SK-N-SH (cell line): ENCODE measurements at regions not wholly inside any gene's neighbourhood (a gene's known extent, or its start where the extent isn't known, plus 50 kb on each side); places are given as distances from the start of the nearest gene placed in this dataset.

ENCODE experiments used
- CTCF ChIA-PET: fragments of 300-600, 350-600 bp; formaldehyde crosslinking; extraction: SDS; loops from one replicate; lab custom pipeline; 2021; lab: Yijun Ruan, JAX
- POLR2A ChIA-PET: fragments of 350-600 bp; sonication (Branson Sonifier 250); formaldehyde crosslinking; extraction: SDS; loops from one replicate; lab custom pipeline; 2020; ENCODE audit warnings: antibody characterized with exemption, inconsistent platforms; lab: Yijun Ruan, JAX
- DNase-seq: peaks from one replicate; pipeline ENCODE4 v3.0.0; 2012
- H2AFZ ChIP-seq: fragments of 200-600 bp; sonication (generic); 2 replicates; pipeline ENCODE4 v1.8.1; 2016; ENCODE audit warnings: antibody characterized with exemption, mild to moderate bottlenecking, low read depth
- H3F3A ChIP-seq: fragments of 200-600 bp; sonication (generic); replicated peaks from 2 replicates; pipeline ENCODE3; 2016; ENCODE audit warnings: antibody characterized with exemption, mild to moderate bottlenecking; ENCODE audit not compliant: insufficient read depth
- H3K27ac ChIP-seq, 2 experiments: fragments of 200-500 bp in 1 of 2; fragments of 200-600 bp in 1 of 2; sonication (Bioruptor generic) in 1 of 2; sonication (generic), shearing (Covaris generic) in 1 of 2; 2 replicates each; pipeline versions ENCODE4 v1.5.1 to v1.6.1; 2014 to 2016; ENCODE audit warnings: low read depth in 2 of 2, inconsistent platforms in 1 of 2, low read length in 1 of 2, mild to moderate bottlenecking in 1 of 2, mixed read lengths in 1 of 2
- H3K27me3 ChIP-seq: fragments of 200-600 bp; sonication (generic), shearing (Covaris generic); 2 replicates; pipeline ENCODE4 v1.6.1; 2016; ENCODE audit warnings: mixed run types; ENCODE audit not compliant: insufficient read depth
- H3K36me3 ChIP-seq, 2 experiments: fragments of 200-500 bp in 1 of 2; fragments of 200-600 bp in 1 of 2; sonication (Bioruptor generic) in 1 of 2; sonication (generic) in 1 of 2; replicated peaks in 1 of 2; 2 replicates each; pipeline versions ENCODE3 to v1.5.1; 2014 to 2016; ENCODE audit warnings: low read length in 1 of 2, mild to moderate bottlenecking in 1 of 2; ENCODE audit not compliant: insufficient read depth in 2 of 2, control insufficient read depth in 1 of 2
- H3K4me1 ChIP-seq, 2 experiments: fragments of 200-500 bp in 1 of 2; fragments of 200-600 bp in 1 of 2; sonication (Bioruptor generic) in 1 of 2; sonication (generic), shearing (Covaris generic) in 1 of 2; 2 replicates each; pipeline versions ENCODE4 v1.5.1 to v1.6.1; 2014 to 2016; ENCODE audit warnings: low read depth in 1 of 2, low read length in 1 of 2, mixed run types in 1 of 2; ENCODE audit not compliant: insufficient read depth in 2 of 2, control insufficient read depth in 1 of 2
- H3K4me2 ChIP-seq: fragments of 200-600 bp; sonication (generic), shearing (Covaris generic); 2 replicates; pipeline ENCODE4 v1.6.1; 2017; ENCODE audit warnings: mixed run types
- H3K4me3 ChIP-seq, 2 experiments: fragments of 200-500 bp in 1 of 2; fragments of 200-600 bp in 1 of 2; sonication (Bioruptor generic) in 1 of 2; sonication (generic), shearing (Covaris generic) in 1 of 2; 2 replicates each; pipeline versions ENCODE4 v1.5.1 to v1.8.1; 2014 to 2016; ENCODE audit warnings: low read depth in 2 of 2, inconsistent platforms in 1 of 2, low read length in 1 of 2, mild to moderate bottlenecking in 1 of 2, mixed read lengths in 1 of 2, moderate library complexity in 1 of 2
- H3K79me2 ChIP-seq: fragments of 200-600 bp; sonication (generic); 2 replicates; pipeline ENCODE4 v1.8.1; 2017; ENCODE audit warnings: mild to moderate bottlenecking; ENCODE audit not compliant: insufficient read depth
- H3K9ac ChIP-seq: fragments of 200-600 bp; sonication (generic); 2 replicates; pipeline ENCODE4 v1.6.1; 2017; ENCODE audit warnings: mixed run types
- H3K9me2 ChIP-seq: fragments of 200-600 bp; sonication (generic); 2 replicates; pipeline ENCODE4 v1.6.1; 2017; ENCODE audit warnings: mixed run types
- H3K9me3 ChIP-seq: fragments of 200-600 bp; sonication (generic); 2 replicates; pipeline ENCODE4 v1.6.1; 2017; ENCODE audit warnings: mixed run types, mild to moderate bottlenecking, moderate library complexity
- H4K20me1 ChIP-seq: fragments of 200-600 bp; sonication (generic); 2 replicates; pipeline ENCODE4 v1.6.1; 2017; ENCODE audit warnings: mild to moderate bottlenecking, mixed run types; ENCODE audit not compliant: insufficient read depth
- ELF1 ChIP-seq: IDR thresholded peaks from 2 replicates; pipeline ENCODE4 v1.4.0; 2012
- EP300 ChIP-seq, 2 experiments: IDR thresholded peaks; 2 replicates each; pipeline versions ENCODE4 v1.4.0 to v1.6.1; 2012; ENCODE audit warnings: borderline replicate concordance in 1 of 2, low read depth in 1 of 2, low read length in 1 of 2
- FOSL2 ChIP-seq: IDR thresholded peaks from 2 replicates; pipeline ENCODE4 v1.4.0; 2012; ENCODE audit warnings: low read depth, mild to moderate bottlenecking, moderate library complexity, borderline replicate concordance
- FOXJ3 ChIP-seq: sonication (generic); formaldehyde crosslinking; IDR thresholded peaks from 2 replicates; pipeline ENCODE4 v1.5.1; 2020; ENCODE audit warnings: mild to moderate bottlenecking, missing genetic modification reagents
- GATA2 ChIP-seq: sonication (generic); formaldehyde crosslinking; IDR thresholded peaks from 2 replicates; pipeline ENCODE4 v1.5.0; 2020; ENCODE audit warnings: mild to moderate bottlenecking, missing genetic modification reagents
- JUND ChIP-seq: IDR thresholded peaks from 2 replicates; pipeline ENCODE4 v1.4.0; 2012
- NRF1 ChIP-seq: IDR thresholded peaks from 2 replicates; pipeline ENCODE4 v1.6.1; 2012; ENCODE audit warnings: low read depth, mild to moderate bottlenecking, low read length
- POLR2AphosphoS5 ChIP-seq: IDR thresholded peaks from 2 replicates; pipeline ENCODE4 v1.6.1; 2012; ENCODE audit warnings: low read depth, low read length
- RAD21 ChIP-seq: IDR thresholded peaks from 2 replicates; pipeline ENCODE4 v1.6.1; 2012; ENCODE audit warnings: mild to moderate bottlenecking, low read length
- SIN3A ChIP-seq: IDR thresholded peaks from 2 replicates; pipeline ENCODE4 v1.6.1; 2012; ENCODE audit warnings: low read depth, mild to moderate bottlenecking, low read length, moderate library complexity, borderline replicate concordance
- SMC3 ChIP-seq: IDR thresholded peaks from 2 replicates; pipeline ENCODE4 v1.6.1; 2012; ENCODE audit warnings: low read depth, low read length, improper control_type of control experiment
- TAF1 ChIP-seq: IDR thresholded peaks from 2 replicates; pipeline ENCODE4 v1.6.1; 2012; ENCODE audit warnings: low read depth, mild to moderate bottlenecking, low read length, moderate library complexity, borderline replicate concordance
- TCF12 ChIP-seq: IDR thresholded peaks from 2 replicates; pipeline ENCODE4 v1.4.0; 2012
- YY1 ChIP-seq: IDR thresholded peaks from 2 replicates; pipeline ENCODE4 v1.4.0; 2012; ENCODE audit warnings: low read depth, mild to moderate bottlenecking
- WGBS: methylation state at CpG from one replicate; pipeline ENCODE4 v1.1.6; 2017; ENCODE audit warnings: low lambda C conversion rate; 5-methylcytosine and 5-hydroxymethylcytosine counted together
- TF ChIP-seq, protein P1 (sequence below): IDR thresholded peaks from 2 replicates; pipeline ENCODE4 v1.4.0; 2012; ENCODE audit warnings: low read depth, borderline replicate concordance
- TF ChIP-seq, protein P2 (sequence below): IDR thresholded peaks from 2 replicates; pipeline ENCODE4 v1.6.1; 2012; ENCODE audit warnings: mild to moderate bottlenecking, low read depth, low read length, moderate library complexity
- TF ChIP-seq, protein P3 (sequence below): IDR thresholded peaks from 2 replicates; pipeline ENCODE4 v1.4.0; 2012; ENCODE audit warnings: low read depth
- TF ChIP-seq, protein P4 (sequence below): fragments of 150-350 bp; IDR thresholded peaks from 2 replicates; pipeline ENCODE4 v1.6.1; 2017; ENCODE audit warnings: antibody characterized with exemption, low read length, low read depth, borderline replicate concordance
- TF ChIP-seq, protein P5 (sequence below): fragments of 200-600 bp; sonication (generic); IDR thresholded peaks from 2 replicates; pipeline ENCODE4 v1.6.1; 2017; ENCODE audit warnings: antibody characterized with exemption, mild to moderate bottlenecking, moderate library complexity
- TF ChIP-seq, protein P6 (sequence below): fragments of 150-350 bp; IDR thresholded peaks from 2 replicates; pipeline ENCODE4 v1.6.1; 2016; ENCODE audit warnings: mild to moderate bottlenecking, low read depth, low read length

DNA sequence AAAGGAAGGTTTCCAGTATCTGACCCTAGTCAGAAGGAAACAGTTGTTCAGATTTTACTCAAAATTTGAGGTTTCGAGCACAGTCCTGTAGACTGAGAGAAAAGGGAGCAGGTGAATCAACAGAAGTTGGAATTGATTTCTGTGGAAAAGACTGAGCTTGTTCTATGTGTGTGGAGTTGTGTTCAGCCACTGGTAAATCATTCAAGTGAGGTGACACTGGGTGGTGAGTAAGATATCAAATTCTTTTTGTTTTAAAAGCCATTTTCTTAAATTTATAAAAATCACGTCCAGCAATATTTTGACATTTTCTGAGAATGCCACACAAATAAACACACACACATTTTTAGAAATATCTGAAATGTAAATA is 165.1 kb downstream of the HGF start:
- DNase-seq = no peak
- H3K9ac ChIP-seq = no peak overlapping the region
- ChIA-PET POLR2A (no interaction called here), CTCF (interaction anchor here (1.5 to 2.1 kb wide), 2 partner anchors 12 to 28 kb away, joined by 3 to 5 read pairs; no protein-coding TSS in a partner anchor)
- peaks cover 2 to 4% of the 10 kb centered on the region in 2 experiments; a peak in 2 of 4 replicates for H3K4me1 ChIP-seq
- no peaks in the 10 kb centered on the region for H3K9me2 ChIP-seq
- H3K4me2 ChIP-seq = no peak overlapping the region
- no peaks in the 10 kb centered on the region for H3K9me3 ChIP-seq
- no peaks in the 10 kb centered on the region for H3K79me2 ChIP-seq
- H4K20me1 ChIP-seq = no peaks in the 10 kb centered on the region
- H3K27ac ChIP-seq = no peak overlapping the region
- no peaks in the 10 kb centered on the region for H3K36me3 ChIP-seq
- WGBS = 97% methylated on average over 2 of the region's 2 CpGs
- H2AFZ ChIP-seq = peak overlapping the region; percentile 44; the same call in 1 of the 2 replicates
- peaks cover 3% of the 10 kb centered on the region for H3F3A ChIP-seq
- no peak overlapping the region for H3K4me3 ChIP-seq
- TF ChIP-seq YY1 (no peak), FOSL2 (no peak), NRF1 (no peak), JUND (no peak), TCF12 (no peak), TAF1 (no peak), GATA2 (CRISPR knock-in tag) (no peak), ELF1 (no peak), POLR2AphosphoS5 (no peak), SMC3 (no peak), SIN3A (no peak), FOXJ3 (no peak), RAD21 (no peak), EP300 (IDR thresholded peaks at IDR 0.05; ENCODE audit: borderline replicate concordance in 1 of 2, low read depth in 1 of 2, low read length in 1 of 2) (no peak)
- TF ChIP-seq, protein P1, sequence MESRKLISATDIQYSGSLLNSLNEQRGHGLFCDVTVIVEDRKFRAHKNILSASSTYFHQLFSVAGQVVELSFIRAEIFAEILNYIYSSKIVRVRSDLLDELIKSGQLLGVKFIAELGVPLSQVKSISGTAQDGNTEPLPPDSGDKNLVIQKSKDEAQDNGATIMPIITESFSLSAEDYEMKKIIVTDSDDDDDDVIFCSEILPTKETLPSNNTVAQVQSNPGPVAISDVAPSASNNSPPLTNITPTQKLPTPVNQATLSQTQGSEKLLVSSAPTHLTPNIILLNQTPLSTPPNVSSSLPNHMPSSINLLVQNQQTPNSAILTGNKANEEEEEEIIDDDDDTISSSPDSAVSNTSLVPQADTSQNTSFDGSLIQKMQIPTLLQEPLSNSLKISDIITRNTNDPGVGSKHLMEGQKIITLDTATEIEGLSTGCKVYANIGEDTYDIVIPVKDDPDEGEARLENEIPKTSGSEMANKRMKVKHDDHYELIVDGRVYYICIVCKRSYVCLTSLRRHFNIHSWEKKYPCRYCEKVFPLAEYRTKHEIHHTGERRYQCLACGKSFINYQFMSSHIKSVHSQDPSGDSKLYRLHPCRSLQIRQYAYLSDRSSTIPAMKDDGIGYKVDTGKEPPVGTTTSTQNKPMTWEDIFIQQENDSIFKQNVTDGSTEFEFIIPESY = no peak
- TF ChIP-seq, protein P2, sequence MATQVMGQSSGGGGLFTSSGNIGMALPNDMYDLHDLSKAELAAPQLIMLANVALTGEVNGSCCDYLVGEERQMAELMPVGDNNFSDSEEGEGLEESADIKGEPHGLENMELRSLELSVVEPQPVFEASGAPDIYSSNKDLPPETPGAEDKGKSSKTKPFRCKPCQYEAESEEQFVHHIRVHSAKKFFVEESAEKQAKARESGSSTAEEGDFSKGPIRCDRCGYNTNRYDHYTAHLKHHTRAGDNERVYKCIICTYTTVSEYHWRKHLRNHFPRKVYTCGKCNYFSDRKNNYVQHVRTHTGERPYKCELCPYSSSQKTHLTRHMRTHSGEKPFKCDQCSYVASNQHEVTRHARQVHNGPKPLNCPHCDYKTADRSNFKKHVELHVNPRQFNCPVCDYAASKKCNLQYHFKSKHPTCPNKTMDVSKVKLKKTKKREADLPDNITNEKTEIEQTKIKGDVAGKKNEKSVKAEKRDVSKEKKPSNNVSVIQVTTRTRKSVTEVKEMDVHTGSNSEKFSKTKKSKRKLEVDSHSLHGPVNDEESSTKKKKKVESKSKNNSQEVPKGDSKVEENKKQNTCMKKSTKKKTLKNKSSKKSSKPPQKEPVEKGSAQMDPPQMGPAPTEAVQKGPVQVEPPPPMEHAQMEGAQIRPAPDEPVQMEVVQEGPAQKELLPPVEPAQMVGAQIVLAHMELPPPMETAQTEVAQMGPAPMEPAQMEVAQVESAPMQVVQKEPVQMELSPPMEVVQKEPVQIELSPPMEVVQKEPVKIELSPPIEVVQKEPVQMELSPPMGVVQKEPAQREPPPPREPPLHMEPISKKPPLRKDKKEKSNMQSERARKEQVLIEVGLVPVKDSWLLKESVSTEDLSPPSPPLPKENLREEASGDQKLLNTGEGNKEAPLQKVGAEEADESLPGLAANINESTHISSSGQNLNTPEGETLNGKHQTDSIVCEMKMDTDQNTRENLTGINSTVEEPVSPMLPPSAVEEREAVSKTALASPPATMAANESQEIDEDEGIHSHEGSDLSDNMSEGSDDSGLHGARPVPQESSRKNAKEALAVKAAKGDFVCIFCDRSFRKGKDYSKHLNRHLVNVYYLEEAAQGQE = no peak
- TF ChIP-seq, protein P3, sequence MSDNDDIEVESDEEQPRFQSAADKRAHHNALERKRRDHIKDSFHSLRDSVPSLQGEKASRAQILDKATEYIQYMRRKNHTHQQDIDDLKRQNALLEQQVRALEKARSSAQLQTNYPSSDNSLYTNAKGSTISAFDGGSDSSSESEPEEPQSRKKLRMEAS = no peak
- TF ChIP-seq, protein P4, sequence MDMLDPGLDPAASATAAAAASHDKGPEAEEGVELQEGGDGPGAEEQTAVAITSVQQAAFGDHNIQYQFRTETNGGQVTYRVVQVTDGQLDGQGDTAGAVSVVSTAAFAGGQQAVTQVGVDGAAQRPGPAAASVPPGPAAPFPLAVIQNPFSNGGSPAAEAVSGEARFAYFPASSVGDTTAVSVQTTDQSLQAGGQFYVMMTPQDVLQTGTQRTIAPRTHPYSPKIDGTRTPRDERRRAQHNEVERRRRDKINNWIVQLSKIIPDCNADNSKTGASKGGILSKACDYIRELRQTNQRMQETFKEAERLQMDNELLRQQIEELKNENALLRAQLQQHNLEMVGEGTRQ = no peak
- TF ChIP-seq, protein P5, sequence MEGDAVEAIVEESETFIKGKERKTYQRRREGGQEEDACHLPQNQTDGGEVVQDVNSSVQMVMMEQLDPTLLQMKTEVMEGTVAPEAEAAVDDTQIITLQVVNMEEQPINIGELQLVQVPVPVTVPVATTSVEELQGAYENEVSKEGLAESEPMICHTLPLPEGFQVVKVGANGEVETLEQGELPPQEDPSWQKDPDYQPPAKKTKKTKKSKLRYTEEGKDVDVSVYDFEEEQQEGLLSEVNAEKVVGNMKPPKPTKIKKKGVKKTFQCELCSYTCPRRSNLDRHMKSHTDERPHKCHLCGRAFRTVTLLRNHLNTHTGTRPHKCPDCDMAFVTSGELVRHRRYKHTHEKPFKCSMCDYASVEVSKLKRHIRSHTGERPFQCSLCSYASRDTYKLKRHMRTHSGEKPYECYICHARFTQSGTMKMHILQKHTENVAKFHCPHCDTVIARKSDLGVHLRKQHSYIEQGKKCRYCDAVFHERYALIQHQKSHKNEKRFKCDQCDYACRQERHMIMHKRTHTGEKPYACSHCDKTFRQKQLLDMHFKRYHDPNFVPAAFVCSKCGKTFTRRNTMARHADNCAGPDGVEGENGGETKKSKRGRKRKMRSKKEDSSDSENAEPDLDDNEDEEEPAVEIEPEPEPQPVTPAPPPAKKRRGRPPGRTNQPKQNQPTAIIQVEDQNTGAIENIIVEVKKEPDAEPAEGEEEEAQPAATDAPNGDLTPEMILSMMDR = no peak
- TF ChIP-seq, protein P6, sequence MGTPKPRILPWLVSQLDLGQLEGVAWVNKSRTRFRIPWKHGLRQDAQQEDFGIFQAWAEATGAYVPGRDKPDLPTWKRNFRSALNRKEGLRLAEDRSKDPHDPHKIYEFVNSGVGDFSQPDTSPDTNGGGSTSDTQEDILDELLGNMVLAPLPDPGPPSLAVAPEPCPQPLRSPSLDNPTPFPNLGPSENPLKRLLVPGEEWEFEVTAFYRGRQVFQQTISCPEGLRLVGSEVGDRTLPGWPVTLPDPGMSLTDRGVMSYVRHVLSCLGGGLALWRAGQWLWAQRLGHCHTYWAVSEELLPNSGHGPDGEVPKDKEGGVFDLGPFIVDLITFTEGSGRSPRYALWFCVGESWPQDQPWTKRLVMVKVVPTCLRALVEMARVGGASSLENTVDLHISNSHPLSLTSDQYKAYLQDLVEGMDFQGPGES = no peak
- no peaks in the 10 kb centered on the region for H3K27me3 ChIP-seq
